CD14-positive monocyte (primary cell): ENCODE measurements at regions not wholly inside any gene's neighbourhood (a gene's known extent, or its start where the extent isn't known, plus 50 kb on each side); places are given as distances from the start of the nearest gene placed in this dataset.
A peak's percentile ranks its signal among the peaks of the same experiment; 100 is the strongest.

Experiments
- DNase-seq, 3 donors: peaks; one replicate each; pipeline ENCODE4 v3.0.0-alpha.2; 2011 to 2022
- H2AFZ ChIP-seq: 2 replicates; pipeline ENCODE4 v1.6.0; 2012; ENCODE audit warnings: mild to moderate bottlenecking, low read depth, low read length, inconsistent platforms; ENCODE audit not compliant: insufficient read depth, poor library complexity, severe bottlenecking
- H3K27ac ChIP-seq, 2 donors: 1 replicate in 1 of 2; 2 replicates in 1 of 2; pipeline ENCODE4 v1.5.1; 2012 to 2013; ENCODE audit warnings: low read length in 2 of 2, control low read depth in 1 of 2, inconsistent platforms in 1 of 2, low read depth in 1 of 2, mild to moderate bottlenecking in 1 of 2
- H3K27me3 ChIP-seq, 2 donors: one replicate each; pipeline versions ENCODE4 v1.6.0 to v1.6.1; 2011 to 2013; ENCODE audit warnings: low read length in 2 of 2; ENCODE audit not compliant: control insufficient read depth in 2 of 2, insufficient read depth in 2 of 2
- H3K36me3 ChIP-seq, 2 donors: replicated peaks in 1 of 2; 1 replicate in 1 of 2; 2 replicates in 1 of 2; pipeline versions ENCODE4 v1.5.1 to v1.6.1; 2012 to 2013; ENCODE audit warnings: low read length in 2 of 2, control low read depth in 1 of 2, inconsistent platforms in 1 of 2, mild to moderate bottlenecking in 1 of 2; ENCODE audit not compliant: insufficient read depth in 2 of 2, control insufficient read depth in 1 of 2
- H3K4me1 ChIP-seq, 2 donors: 1 replicate in 1 of 2; 2 replicates in 1 of 2; pipeline versions ENCODE4 v1.5.1 to v1.6.1; 2012 to 2013; ENCODE audit warnings: low read length in 2 of 2, control low read depth in 1 of 2, inconsistent platforms in 1 of 2, mild to moderate bottlenecking in 1 of 2, moderate library complexity in 1 of 2; ENCODE audit not compliant: insufficient read depth in 2 of 2, control insufficient read depth in 1 of 2
- H3K4me2 ChIP-seq: replicated peaks from 2 replicates; pipeline ENCODE3; 2012; ENCODE audit warnings: low read length, moderate library complexity, mild to moderate bottlenecking; ENCODE audit not compliant: poor library complexity, severe bottlenecking; ENCODE audit errors: extremely low read depth
- H3K4me3 ChIP-seq, 3 experiments: fragments of 200-600 bp in 1 of 3; sonication (generic) in 1 of 3; replicated peaks in 1 of 3; 1 replicate in 2 of 3; 2 replicates in 1 of 3; pipeline ENCODE4 v1.5.1; 2011 to 2013; ENCODE audit warnings: low read length in 3 of 3, mild to moderate bottlenecking in 3 of 3, control low read depth in 2 of 3, low read depth in 2 of 3, inconsistent platforms in 1 of 3, moderate library complexity in 1 of 3
- H3K79me2 ChIP-seq: 2 replicates; pipeline ENCODE4 v1.6.0; 2012; ENCODE audit warnings: mild to moderate bottlenecking, control low read depth, inconsistent platforms, low read length, moderate library complexity; ENCODE audit not compliant: insufficient read depth
- H3K9ac ChIP-seq: 2 replicates; pipeline ENCODE4 v1.6.0; 2017; ENCODE audit warnings: low read length, mild to moderate bottlenecking; ENCODE audit not compliant: insufficient read depth, poor library complexity, severe bottlenecking
- H3K9me3 ChIP-seq, 2 donors: replicated peaks in 1 of 2; 1 replicate in 1 of 2; 2 replicates in 1 of 2; pipeline versions ENCODE4 v1.5.1 to v1.6.1; 2012 to 2013; ENCODE audit warnings: low read length in 2 of 2, control low read depth in 1 of 2; ENCODE audit not compliant: control insufficient read depth in 1 of 2, insufficient read depth in 1 of 2
- H4K20me1 ChIP-seq: 2 replicates; pipeline ENCODE4 v1.6.0; 2012; ENCODE audit warnings: mild to moderate bottlenecking, low read length, control low read depth, moderate library complexity; ENCODE audit not compliant: insufficient read depth
- H3K27ac Mint-ChIP-seq, 7 donors: one replicate each; pipeline ENCODE4 v1.8.0; 2020; ENCODE audit warnings: mild to moderate bottlenecking in 7 of 7, mixed read lengths in 7 of 7, moderate library complexity in 6 of 7, inconsistent platforms in 2 of 7
- H3K27me3 Mint-ChIP-seq, 3 donors: one replicate each; pipeline ENCODE4 v1.8.0; 2021 to 2022; ENCODE audit warnings: low read depth in 3 of 3, mild to moderate bottlenecking in 3 of 3, mixed read lengths in 3 of 3, moderate library complexity in 3 of 3, inconsistent platforms in 1 of 3
- H3K36me3 Mint-ChIP-seq, 2 donors: one replicate each; pipeline ENCODE4 v1.8.0; 2020; ENCODE audit warnings: mixed read lengths in 2 of 2, inconsistent platforms in 1 of 2, mild to moderate bottlenecking in 1 of 2
- H3K4me1 Mint-ChIP-seq: one replicate; pipeline ENCODE4 v1.8.0; 2020; ENCODE audit warnings: mild to moderate bottlenecking, mixed read lengths
- H3K4me3 Mint-ChIP-seq, 2 donors: one replicate each; pipeline ENCODE4 v1.8.0; 2020; ENCODE audit warnings: mild to moderate bottlenecking in 2 of 2, mixed read lengths in 2 of 2, moderate library complexity in 1 of 2
- H3K9me3 Mint-ChIP-seq, 7 donors: one replicate each; pipeline ENCODE4 v1.8.0; 2020 to 2022; ENCODE audit warnings: mixed read lengths in 7 of 7, mild to moderate bottlenecking in 6 of 7, moderate library complexity in 6 of 7, inconsistent platforms in 2 of 7
- WGBS: methylation state at CpG from one replicate; pipeline ENCODE4 v1.1.5; 2013; ENCODE audit warnings: missing lambda C conversion rate; ENCODE audit not compliant: insufficient coverage; 5-methylcytosine and 5-hydroxymethylcytosine counted together
- intact Hi-C, 2 donors: fragments of 100-400 bp; cut with micrococcal nuclease; formaldehyde crosslinking; loops; one replicate each; pipeline versions ENCODE4 v1.15.0 to v1.15.1; 2023
- TF ChIP-seq, protein P1 (sequence below): fragments of 200-600 bp; IDR thresholded peaks from one replicate; pipeline ENCODE4 v1.8.0; 2022; ENCODE audit warnings: antibody characterized with exemption, mild to moderate bottlenecking

DNA sequence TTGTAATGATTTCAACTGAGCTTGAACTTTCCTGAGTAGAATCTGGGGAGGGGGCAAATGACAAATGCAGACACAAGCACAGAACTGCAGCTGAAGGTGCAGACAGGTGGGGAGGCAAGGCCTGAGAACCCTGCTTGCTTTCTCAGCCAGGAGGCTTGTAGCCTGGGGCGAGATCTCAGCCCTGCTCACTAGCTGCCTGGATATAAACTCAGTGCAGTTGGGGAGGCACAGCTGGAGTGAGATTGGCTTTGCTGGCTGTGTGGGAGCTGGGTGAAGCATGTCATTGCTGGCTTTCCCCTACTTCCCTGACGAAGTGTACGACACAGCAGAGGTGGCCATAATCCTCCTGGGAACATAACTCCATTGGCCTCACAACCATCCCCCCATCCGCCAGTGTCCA is 55.5 kb upstream of the NEXMIF start:
- H3K9me3 ChIP-seq = peaks cover 13 to 19% of the 10 kb centered on the region in 2 donors
- H3K4me1 ChIP-seq = no peaks in the 10 kb centered on the region
- no peaks in the 10 kb centered on the region for H4K20me1 ChIP-seq
- no peak overlapping the region for H2AFZ ChIP-seq
- H3K9me3 Mint-ChIP-seq = peaks cover 5 to 22% (median 7%) of the 10 kb centered on the region in 7 donors
- no peak for DNase-seq
- H3K36me3 ChIP-seq = no peaks in the 10 kb centered on the region
- no peak overlapping the region for H3K27ac ChIP-seq
- H3K27me3 ChIP-seq = no peaks in the 10 kb centered on the region
- no peak overlapping the region for H3K4me3 ChIP-seq
- WGBS = 100% methylated on average over 3 of the region's 4 CpGs
- no peaks in the 10 kb centered on the region for H3K27me3 Mint-ChIP-seq
- no peaks in the 10 kb centered on the region for H3K4me1 Mint-ChIP-seq
- no peak overlapping the region for H3K4me3 Mint-ChIP-seq
- intact Hi-C loops = no loop called here
- no peaks in the 10 kb centered on the region for H3K36me3 Mint-ChIP-seq
- H3K9ac ChIP-seq = no peak overlapping the region
- TF ChIP-seq, protein P1, sequence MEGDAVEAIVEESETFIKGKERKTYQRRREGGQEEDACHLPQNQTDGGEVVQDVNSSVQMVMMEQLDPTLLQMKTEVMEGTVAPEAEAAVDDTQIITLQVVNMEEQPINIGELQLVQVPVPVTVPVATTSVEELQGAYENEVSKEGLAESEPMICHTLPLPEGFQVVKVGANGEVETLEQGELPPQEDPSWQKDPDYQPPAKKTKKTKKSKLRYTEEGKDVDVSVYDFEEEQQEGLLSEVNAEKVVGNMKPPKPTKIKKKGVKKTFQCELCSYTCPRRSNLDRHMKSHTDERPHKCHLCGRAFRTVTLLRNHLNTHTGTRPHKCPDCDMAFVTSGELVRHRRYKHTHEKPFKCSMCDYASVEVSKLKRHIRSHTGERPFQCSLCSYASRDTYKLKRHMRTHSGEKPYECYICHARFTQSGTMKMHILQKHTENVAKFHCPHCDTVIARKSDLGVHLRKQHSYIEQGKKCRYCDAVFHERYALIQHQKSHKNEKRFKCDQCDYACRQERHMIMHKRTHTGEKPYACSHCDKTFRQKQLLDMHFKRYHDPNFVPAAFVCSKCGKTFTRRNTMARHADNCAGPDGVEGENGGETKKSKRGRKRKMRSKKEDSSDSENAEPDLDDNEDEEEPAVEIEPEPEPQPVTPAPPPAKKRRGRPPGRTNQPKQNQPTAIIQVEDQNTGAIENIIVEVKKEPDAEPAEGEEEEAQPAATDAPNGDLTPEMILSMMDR = no peak
- H3K4me2 ChIP-seq = no peak overlapping the region
- no peaks in the 10 kb centered on the region for H3K79me2 ChIP-seq
- peak overlapping the region in 1 of 7 donors; percentile 33 for H3K27ac Mint-ChIP-seq
